Glomerular visceral epithelial cell (primary cell): ENCODE measurements at regions not wholly inside any gene's neighbourhood (a gene's known extent, or its start where the extent isn't known, plus 50 kb on each side); places are given as distances from the start of the nearest gene placed in this dataset.
A peak's percentile ranks its signal among the peaks of the same experiment; 100 is the strongest.
"Not testable (repeated sequence)": the region's sequence is repeated elsewhere in the genome, so short reads cannot be mapped to it uniquely, and the experiment has no call there.

Experiments used
- DNase-seq: peaks from one replicate; pipeline ENCODE4 v3.0.0-alpha.2; 2016; ENCODE audit errors: extremely low spot score

GRCh38 chr15:96042734-96043224 lies 287.7 kb upstream of the NR2F2 start:
- DNase-seq = no peak

GRCh38 chr15:96043591-96044171 lies 286.8 kb upstream of the NR2F2 start:
- DNase-seq = no peak

DNA sequence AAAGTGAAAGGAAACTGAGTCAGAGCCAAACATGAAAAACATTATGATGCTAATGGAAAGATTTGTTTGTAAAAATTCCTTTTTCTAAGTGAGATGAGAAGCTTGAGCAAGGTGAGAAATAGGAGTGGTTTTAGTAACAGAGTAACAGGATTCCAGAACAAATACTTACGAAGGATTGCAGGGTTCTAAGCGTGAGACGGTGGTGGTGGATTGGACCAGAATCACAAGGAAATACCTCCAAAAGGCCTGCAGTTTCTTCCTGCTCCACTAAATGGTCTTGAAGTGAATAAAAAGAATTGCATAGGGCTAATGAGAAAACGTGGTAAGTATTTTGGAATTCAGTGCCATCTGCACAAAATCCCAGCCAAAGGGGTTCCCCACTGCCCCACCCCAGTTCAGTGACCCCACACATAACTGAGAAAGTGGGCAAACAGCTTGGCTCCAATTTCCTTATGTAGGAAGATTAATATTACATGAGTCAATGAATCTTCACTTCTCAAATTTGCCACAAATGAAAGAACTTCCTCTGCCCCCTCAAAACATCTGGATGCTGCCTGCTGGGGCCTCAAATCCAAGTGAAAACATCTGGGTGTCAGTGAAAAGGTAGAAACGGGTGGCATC lies 283.8 kb upstream of the NR2F2 start:
- DNase-seq = no peak

DNA sequence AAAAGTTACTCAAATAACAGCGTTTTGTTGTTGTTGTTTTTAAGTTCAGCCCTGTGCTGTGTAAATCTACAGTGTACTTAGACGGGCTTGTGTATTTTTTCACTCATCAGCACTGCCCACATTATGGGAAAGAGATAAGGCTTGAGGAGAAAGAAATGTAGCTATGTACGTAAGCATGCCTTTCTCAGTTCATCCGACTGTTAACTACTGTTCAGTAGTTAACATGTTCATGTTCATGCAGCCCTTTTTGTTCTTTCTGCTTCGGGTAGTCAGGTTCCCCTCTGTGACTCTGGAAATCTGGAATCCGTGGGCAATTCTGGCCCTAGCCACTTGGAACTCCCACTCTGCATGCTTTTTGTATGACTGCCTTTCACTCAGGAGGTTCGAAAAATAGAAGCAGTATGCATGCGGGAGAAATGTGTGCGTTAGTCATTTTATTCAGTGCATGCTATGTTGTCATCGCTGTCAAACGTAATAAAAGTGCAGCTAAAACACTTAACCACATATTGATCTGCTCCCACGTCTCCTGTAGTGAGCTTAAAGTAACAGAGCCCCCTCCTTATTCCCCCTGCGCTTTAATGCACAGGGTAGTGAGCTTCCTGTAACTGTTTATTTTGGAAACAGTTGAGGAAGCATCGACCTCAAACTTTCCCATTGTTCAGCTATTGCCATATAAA lies 283.1 kb upstream of the NR2F2 start:
- peak; percentile 22 for DNase-seq

GRCh38 chr15:96049323-96049722 lies 281.2 kb upstream of the NR2F2 start:
- DNase-seq = no peak

DNA sequence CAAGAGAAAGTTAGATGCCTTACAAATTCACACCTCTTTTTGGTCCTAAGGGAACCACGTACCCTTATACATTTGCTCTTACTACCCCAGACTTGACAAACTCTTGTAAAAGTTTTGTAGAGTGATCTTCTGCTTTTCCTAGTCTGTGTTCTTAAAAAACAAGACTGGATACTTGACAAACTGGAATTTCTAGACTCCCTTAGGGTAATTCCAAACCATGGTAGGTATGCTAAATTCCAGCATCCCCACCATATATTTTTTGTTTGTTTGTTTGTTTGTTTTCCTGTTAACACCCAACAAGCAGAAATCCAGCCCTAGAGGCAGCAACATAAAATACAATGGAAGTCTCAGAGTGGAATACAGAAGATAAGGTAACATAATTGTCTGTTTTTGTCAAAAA lies 280.7 kb upstream of the NR2F2 start:
- DNase-seq = no peak

GRCh38 chr15:96051598-96051997 lies 278.9 kb upstream of the NR2F2 start:
- no peak for DNase-seq

DNA sequence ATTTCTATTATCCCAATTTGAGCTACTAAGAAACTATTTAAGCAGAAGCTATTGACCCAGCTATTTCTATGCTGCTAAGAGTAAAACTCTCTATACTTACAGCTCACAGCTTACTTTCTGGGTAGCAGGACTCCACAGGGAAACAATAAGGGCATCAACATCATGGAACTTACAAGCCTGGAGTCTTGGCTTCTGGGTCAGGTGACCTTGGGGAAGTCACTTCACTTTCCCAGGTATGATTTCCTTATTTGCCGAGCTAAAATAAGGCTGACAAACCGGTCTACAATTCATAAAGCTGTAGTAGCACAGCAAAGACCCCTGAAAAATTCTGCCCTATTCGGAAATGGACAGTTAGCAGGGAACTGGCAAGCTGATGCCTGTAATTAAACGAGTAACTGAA lies 278.3 kb upstream of the NR2F2 start:
- DNase-seq = no peak

- no peak for DNase-seq
These were observed 277.9 kb upstream of the NR2F2 start for GRCh38 chr15:96052572-96053030.

- peak; percentile 7 for DNase-seq
These were observed 277.3 kb upstream of the NR2F2 start for GRCh38 chr15:96053031-96053780.

- DNase-seq = no peak
These were observed 276.6 kb upstream of the NR2F2 start for GRCh38 chr15:96053781-96054428.

DNA sequence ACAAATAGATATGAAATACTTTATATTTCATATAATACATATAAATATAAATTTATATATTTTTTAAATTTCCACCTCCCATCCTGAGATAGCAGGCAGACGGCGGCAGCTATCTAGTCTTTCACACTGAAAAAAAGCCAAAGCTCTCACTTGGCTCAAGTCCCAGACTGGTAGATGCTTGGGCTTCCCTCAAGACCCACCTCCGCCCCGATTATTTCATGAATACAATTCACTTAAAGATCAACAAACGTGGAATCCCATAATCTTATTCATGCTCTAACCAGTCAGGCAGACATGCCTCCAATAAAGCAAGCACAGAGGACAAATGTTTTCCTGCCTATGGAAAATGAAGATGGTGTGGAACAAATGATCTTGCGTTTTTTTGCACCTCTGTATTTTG lies 275.9 kb upstream of the NR2F2 start:
- peak; percentile 73 for DNase-seq

DNA sequence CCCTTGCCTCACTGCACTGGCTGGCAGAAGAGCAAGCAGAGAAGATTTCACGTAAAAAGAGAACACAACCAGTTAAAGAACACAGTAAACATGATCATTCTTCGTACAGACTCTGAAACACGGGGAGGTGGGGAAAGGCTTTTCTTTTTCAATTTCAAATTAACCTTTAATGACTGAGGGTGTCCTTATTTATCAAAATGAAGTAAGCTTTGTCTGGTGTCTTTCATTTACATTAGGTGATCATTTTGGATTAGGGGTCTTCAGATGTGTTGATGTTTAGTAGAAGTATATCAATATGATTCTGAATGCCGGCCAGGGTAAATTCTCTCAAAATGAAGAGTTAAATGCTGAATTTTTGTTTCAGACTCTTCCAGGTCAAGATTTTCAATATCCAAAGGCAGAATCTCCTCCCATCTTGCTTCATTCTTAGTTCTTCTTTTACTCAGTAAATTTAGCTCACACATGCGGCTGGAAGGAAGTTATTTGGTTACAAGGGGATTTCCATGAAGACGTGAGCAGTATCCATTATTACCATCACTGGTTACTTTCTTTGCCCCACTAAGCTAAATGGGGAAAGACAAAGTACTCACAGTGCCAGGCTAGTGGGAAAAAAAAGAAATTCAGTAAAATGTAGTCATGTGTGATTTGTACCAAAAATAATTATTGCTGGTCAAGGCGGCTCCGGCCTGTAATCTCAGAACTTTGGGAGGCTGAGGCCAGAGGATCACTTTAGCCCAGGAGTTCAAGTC lies 272.2 kb upstream of the NR2F2 start:
- peak; percentile 24 for DNase-seq

- not testable (repeated sequence) for DNase-seq
These were observed 271.7 kb upstream of the NR2F2 start for GRCh38 chr15:96058852-96059103.

DNA sequence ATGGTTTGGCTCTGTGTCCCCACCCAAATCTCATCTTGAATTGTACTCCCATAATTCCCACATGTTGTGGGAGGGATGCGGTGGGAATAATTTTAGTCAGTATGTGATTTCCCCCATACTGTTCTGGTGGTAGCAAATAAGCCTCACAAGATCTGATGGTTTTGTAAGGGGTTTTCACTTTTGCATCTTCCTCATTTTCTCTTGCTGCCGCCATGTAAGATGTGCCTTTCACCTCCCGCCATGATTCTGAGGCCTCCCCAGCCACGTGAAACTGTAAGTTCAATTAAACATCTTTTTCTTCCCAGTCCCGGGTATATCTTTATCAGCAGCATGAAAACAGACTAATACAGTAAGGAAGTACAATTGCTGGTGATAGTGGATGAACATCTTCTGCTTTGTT lies 269.9 kb upstream of the NR2F2 start:
- not testable (repeated sequence) for DNase-seq

- DNase-seq = no peak
These were observed 266.1 kb upstream of the NR2F2 start for GRCh38 chr15:96064351-96064756.

- no peak for DNase-seq
These were observed 264.4 kb upstream of the NR2F2 start for GRCh38 chr15:96066126-96066525.

DNA sequence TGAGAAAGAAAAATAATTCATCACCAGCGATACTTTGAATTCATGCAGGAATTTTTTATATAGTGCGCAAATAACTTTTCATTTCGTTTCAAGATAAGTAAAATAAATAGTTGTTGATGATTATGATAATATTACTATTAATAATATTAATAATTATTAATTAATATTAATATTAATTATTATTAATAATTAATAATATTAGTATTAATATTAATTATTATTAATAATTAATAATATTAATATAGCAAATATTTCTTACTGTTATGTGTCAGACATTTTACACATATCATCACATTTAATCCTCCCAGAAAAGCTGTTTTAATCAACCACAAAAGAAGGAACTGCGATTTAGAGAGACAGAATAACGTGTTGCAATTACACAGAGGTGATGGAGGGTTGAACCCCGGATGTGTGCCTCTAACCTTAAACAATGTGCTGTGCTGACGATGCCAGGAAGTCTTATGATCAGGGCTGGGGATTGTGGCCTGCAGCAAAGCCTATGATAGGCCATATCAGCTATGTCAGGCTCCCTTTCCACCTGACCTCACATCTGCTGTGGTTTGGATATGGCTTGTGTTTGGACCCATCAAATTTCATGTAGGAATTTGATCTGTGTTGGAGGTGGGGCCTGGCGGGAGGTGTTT lies 263.5 kb upstream of the NR2F2 start:
- DNase-seq = no peak

- DNase-seq = no peak
These were observed 262.8 kb upstream of the NR2F2 start for GRCh38 chr15:96067677-96068076.

GRCh38 chr15:96068897-96069296 lies 261.6 kb upstream of the NR2F2 start:
- DNase-seq = no peak

DNA sequence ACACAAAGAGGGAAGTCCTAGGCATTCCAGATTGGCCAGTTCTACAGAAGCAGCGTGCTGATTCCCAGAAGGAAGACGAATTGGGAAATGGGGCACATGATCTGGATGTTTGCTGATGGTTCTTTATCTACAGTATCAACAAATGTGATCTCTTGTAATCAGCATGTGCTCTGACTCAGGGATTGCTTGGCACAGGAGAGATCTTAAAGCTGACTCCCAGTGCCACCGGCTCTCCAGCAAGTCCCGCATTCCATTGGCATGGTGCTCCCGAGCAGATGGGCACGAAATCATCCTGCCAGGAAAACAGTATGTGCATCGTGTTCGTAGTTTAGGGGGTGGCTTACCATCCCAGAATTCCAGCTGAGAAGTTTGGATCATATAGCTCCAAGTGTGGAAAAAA lies 259.9 kb upstream of the NR2F2 start:
- DNase-seq = no peak
